OCI-M2 (cell line): ENCODE measurements at regions not wholly inside any gene's neighbourhood (a gene's known extent, or its start where the extent isn't known, plus 50 kb on each side); places are given as distances from the start of the nearest gene placed in this dataset.

Source experiments
- DNase-seq: peaks from one replicate; lab custom pipeline; 2025; ENCODE audit not compliant: unreplicated experiment; lab: John Stamatoyannopoulos, UW

DNA sequence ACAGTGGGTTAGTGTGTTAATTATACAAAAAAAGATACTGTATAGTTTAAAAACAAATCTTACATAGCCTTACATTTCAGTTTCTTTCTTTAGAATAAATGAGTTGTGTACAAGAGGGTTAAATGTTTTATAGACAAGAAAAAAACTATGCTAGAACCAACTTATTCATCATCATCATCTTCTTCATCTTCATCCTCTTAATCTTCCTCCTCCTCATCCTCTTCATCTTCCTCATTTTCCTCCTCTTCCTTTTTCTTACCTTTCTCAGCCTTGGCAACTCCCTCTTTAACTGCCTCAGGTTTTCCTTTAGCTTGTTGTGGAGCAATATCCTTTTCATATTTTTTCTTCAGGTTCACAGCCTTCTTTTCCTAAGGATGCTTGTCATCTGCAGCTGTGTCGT, 53.7 kb downstream of the RPS12 start:
- no peak for DNase-seq

DNA sequence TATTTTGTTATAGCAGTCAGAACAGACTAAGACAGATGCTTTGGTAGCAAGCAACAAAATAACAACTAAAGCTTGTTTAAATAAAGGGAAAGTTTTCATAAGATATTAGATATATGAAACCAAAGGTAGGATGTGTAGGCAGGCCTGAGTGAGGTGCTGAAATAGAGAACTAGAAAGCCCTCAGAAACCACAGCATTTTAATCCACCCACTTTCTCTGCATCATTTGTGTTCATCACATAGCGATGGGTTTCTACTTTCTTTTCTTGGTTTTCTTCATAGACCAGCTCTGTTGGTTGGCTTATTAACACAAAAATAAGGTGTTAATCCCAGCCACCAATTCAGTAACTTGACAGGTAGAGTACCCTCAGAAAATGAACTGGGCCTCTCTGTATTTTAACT, 58.6 kb downstream of the RPS12 start:
- no peak for DNase-seq

DNA sequence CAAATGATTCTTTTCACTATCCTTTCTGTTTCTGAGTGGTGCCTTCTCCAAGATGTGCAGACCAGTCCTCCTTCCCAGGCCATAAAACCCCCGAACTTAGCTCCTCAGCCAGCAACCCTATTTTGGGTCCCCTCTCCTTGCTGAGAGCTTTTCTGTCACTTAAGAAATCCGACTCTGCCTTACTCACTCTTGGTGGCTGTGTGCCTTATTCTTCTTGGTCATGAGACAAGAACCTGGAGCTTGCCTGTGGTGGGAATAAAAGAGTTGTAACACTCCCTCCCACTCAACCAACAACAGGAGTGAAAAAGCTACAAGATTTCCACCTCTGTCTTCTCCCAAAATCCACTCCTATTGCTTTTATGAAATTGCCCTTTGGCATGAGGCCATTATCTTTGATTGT, 62.6 kb downstream of the RPS12 start:
- DNase-seq: no peak

DNA sequence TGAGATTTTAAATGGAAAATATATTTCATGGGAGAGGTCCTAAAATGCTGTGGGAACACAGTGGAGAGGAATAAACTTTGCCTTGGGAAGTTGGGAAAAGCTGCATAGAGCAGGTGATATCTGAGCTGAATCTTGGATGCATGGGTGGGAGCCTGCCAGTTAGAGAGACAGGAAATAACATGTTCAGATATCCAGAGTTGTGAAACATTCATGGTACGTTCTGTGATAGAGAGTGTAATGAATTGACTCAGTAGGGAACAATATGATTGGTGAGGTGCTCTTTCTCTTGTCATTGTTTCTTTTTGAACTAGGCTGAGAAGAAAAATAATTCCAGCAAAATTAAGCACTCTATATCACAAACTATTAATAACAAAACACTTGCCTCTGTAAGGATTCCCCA, 72.8 kb downstream of the RPS12 start:
- DNase-seq: no peak

DNA sequence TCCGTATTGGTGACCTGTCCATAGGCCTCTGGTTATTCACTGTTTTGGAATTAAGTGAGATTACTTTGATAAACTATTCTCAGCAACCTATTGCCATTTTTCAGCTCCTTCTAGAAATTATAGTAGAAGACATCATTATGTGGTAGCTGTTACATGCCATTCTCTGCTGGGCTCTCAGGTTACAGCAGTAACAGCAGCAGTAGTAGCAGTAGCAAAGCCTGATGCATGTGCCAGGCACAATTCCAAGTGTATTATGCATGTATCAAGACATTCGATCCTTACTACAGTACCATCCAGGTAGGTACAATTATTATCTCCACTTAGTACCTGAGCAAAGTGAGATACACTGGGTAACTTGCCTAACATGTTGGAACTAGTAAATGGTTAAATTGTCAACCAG, 74.3 kb downstream of the RPS12 start:
- no peak for DNase-seq

DNA sequence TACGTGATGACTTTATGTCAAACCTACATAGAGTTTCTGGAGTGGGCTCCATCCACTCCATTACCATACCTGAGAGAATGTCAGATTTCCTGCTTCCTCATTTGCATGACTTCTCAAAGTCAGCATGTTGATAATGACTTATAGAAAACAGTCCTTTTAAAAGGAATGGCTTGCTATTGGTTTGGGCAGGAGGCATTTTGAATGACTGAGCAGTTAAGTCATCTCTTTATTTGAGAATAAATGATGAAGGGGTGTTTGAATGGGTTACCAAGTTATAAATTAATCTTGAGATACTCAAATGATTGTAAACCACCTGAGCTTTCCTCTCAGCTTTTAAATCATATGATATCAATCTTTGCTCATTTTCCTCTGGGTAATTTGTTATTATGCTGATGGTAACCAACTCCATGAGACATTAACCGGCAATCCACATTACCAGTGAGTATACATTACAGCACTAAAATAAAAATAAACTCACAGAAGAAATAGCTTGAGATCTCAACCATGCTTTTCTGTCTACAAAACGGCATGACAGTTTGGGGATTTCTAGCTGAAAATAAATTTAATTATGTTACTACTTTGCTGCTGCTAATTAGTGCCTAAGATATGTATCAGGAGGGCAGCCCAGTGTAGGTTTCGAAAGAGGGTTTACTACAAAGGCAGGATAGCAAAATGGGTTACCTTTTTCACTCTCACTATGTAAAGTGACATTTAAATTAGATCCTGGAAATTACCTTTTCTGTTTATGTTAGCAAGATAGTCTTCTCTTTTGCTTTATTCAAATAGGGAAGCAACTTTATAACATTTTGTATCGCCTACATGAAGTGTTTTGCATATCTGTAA, 78.8 kb downstream of the RPS12 start:
- no peak for DNase-seq

DNA sequence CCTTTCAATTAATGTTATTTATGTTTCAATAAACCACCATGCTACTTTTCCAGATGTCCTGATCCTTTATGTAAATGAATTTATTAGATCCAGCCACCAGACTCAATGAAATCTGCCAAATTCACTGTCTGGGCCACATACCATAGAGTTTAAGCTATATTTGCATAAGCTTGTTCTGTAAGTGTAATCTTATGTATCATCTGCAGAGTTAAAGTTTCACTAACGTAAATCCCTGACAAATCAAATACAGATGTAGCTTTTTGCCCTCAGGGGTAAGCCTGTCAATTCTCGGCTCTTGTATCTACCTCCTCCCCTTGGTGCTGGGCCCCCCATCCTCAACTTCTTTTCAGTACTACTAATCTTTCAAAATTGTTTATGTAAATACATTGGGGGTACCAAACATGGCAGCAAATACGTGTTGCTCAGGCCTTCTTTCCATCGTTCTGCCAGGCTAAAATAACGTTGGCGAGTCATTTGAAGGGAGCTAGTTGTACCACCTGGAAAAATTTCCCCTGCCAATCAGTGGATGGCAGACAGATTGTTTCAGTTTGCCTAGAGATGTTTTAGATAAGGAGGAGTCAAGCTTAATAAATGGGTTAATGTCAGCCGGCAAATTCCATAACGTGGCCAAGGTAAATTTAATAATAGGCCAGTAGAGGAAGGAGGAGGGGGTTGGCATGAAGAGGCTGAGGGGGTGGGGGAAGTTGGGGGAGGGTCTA, 79.6 kb downstream of the RPS12 start:
- no peak for DNase-seq

DNA sequence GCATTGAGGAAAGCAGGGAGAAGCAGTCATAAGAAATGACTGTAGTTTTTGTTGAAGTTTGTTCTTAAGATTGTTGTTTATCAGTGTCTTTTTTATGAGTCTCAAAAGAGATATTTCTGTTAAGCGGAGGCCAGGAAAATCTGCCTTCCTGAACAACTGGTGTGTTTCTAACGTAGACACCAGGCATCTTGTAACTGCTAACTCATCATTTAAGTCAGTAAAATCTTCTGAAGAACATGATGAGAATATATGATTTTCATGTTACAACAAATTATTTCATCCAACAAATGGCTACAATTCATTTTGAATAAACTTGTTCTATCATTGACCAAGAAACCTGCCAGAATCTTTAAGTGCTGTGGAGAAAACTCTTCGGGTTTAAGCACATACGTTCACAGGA, 84.0 kb downstream of the RPS12 start:
- DNase-seq: no peak

DNA sequence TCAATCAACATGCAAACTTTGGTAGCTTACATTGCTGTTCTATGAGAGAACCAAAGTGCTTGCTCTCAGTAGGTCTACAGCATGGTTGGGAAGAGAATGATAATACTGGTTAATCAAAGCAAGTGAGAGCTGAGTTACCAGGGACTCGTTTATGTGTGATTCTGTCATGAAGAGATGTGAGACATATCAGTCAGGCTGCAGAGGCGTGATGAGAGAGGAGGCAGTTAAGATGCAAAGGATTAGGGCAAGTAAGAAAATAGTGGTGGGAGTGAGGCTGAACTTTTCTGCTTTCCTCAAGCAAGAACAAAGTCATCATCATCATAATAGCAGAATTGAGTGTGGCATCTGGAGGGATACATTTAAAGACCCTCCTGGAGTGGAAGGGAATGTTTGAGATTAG, 86.5 kb downstream of the RPS12 start:
- no peak for DNase-seq

DNA sequence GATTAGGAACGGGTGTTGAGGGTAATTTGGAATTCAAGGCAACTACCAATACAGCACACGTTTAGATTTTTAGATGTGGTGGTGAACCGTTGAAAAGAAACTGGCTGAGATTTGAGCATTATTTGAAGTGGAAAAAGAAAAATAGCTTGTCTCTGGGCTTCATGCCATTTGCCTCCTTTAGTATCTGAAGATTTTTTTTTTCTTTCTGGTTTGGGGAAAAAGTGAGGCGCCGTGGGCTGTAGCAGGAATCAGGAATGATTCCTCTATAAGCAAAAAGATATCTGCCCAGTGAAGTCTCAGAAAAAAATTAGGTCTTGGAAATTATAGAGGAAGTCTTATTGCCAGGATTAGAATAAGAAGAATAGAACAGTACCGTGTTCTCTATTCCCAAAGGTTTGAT, 88.5 kb downstream of the RPS12 start:
- no peak for DNase-seq

DNA sequence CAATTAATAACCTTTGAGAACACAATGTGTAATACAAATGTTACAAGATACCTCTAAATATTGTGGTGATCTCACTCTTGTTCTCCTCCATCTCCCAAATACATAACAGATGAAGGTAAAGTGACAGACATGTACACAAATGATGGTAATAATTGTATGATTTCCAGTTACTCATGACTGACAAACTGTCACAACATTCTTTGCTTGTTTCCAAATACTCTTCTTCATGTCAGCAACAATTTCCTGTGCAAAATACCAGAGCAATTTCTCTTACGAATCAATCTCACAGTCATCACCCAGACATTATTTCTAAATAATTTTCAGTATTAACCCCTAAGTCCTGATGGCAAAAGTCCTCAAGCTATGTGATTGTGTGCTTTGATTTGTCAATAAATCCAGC, 92.9 kb downstream of the RPS12 start:
- DNase-seq: no peak

DNA sequence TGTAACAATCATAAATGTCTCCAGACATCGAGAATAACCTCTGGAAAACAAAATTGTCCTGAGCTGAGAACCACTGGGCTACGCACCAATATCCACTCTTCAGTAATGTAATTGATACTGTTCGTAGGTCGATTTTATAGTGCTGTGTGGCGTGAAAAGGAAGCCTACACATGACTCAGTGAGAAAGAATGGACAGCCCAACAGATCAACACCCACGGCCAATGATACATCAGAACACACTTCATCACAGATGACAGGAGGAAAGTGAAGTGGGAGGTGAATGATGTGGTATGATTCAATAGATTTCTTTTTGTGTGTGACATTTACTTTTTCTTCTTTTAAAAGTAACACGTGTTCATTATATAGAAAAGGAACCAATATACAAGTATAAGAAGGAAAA, 93.5 kb downstream of the RPS12 start:
- DNase-seq: no peak

DNA sequence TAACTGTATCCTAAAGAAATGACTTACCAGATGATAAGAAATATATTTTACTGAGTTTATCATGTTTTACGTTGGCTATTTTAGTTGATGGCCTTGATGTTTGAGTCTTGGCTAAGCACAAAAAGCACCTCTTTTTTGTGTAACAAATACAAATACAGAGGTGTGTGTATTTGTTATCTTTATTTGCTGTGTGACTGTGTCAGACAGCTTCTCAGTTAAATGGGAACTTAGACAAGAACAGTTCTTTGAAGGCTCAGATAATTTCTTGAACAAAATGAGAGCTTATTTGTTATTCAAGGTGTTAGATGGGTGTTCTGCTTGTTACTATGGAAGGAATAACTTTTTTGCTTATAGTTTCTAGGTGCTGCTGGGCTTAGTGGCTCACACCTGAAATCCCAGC, 95.4 kb downstream of the RPS12 start:
- no peak for DNase-seq

DNA sequence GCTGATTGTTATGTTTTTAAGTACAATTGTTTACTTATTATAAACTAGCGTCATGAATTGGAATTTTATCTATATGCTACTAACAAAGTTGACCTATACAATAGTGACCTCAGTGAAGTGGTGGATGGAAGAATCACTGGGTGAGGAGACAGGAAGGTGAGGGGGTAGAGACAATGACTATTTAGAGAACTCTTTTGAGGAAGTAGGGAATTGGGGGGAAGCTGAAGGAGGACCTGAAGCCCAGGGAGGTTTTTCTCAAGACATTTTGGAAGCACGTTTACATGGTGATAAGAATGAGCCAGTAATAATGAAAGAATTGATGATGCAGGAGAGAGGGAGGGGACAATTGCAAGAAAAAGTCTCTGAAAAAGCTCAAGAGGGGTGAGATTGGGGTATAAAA, 96.4 kb downstream of the RPS12 start:
- no peak for DNase-seq

DNA sequence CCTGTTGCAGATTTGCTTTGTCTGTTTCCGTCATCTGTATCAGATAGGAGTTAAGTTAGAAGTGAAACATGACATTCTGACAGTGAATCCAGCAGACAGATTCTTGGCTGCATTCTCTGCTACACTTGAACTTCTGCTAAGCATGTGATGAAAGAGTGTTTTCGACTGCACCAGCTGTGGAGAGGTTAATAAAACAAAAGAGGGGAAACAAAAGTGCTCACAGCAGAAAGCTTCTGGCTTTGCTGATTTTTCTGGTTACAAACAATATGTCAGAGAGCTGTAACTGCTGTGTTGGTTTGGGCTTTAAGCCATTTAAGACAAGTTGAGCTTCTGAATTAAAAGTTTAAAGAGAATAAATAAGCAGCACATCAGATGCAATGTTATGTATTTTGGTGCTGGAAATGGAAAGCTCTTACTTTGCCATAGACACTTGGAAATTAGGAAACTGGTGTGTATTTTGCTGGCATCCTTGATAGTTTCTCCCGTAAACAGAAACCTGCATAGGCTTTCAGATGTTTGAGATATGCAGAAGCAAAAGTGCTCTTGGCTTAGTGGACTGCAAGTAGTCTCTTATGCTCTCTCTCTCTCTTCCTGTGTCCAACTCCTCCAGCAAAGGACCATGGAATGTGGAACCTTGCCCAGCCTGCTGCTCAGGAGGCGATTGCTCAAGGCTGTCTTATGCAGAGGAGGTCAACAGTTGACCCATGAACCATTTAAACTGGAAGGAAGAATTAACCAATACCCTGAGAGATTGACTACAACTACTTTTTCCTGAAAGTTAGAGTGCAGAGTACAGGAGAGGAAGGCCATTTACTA, 104.9 kb downstream of the RPS12 start:
- no peak for DNase-seq

DNA sequence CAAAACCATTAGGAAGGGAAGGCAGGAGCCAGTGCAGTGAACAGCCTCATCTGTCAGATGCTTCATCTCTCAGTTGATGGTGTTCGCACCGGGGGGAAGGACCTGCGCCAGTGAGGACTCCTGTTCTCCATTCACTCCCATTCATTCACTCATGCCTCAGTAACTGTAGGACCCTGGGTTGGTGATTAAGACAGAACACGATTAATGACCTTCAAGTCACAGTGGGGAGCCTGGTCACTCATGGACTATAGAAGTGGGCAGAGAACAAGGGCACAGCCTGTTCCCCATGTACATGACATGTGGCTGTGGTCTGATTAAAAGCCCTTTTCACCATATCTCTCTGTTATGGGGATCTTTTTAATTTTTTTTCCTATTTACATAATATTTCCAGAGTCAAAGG, 113.3 kb downstream of the RPS12 start:
- no peak for DNase-seq

DNA sequence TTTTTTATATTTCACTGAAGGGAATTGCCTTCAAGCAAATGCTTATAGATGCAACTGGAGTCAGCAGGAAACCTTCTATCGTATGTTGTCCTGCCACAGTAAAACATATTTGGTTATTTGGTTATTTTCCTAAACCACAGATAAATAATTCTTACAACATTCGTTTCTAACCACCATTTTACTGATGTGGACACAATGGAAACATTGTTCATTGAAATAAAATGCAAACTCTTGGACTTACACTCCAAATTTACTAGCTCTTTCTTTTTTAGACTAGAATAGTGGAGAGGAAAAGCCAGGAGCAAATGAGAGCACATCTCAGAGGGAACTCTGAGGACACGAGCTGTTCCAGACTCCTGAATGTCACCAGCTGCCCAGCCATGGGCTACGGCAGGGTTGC, 114.8 kb downstream of the RPS12 start:
- DNase-seq: no peak

DNA sequence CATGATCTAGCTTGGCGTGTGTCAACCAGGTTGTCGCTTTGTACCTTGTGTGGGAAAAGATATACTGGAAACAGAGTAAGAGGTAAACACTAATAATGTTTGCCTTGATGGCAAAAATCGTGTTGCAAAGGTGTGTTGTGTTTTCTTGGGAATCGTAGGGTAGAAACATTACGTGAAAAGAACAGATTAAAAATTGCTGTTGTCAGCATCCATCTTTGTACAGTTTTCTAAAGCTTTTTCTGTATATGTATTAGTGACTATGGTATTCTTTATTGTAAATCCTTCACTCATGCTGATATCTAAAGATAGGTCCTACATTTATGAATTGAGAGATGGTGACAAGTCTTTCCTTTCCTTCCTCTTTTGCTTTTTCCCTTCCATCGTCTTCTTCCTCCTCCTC, 116.9 kb downstream of the RPS12 start:
- no peak for DNase-seq

DNA sequence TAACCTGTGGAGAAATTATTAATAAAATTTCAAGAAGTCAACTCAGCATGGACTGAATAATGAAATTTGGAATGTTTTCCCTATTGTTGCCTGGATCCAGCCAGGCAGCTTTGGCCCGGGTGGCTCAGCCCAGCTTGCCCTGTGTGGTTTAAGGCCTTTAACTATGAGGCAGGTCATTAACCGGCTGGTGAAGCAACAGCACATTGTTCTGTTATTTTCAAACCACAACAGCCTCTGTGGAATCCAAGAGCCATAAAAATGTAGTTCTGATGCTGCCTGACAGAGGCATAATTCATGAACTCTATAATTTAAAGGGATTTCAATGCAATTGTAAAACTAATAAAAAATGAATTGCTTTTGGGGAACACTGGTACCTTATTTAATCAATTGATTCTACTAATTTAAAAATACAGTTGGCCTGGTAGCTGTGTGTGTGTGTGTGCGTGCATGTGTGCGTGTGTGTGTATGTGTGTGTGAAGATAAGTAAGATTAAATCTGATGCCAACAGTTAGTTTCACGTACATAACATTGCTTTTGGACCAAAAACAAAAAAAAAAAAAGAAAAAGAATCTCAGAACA, 117.7 kb downstream of the RPS12 start:
- no peak for DNase-seq

DNA sequence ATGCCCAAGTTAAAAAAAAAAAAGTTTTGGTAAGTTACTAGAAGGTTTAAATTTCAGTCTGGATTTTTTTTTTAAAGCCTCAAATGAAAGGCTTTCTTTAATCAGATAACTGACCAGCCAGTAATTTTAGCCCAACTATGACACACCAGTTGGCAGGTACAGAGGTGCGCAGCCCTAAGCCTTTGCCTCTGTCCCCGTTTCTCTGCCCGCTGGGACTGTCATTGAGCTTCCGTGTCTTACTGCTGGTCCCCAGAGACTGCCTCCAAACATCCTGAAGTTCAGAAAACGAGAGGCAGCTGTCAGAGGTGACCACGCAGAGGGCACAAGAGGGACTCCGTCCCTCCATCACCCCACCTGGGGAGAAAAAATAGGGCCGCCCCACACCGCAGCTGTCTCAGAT, 118.2 kb downstream of the RPS12 start:
- no peak for DNase-seq

DNA sequence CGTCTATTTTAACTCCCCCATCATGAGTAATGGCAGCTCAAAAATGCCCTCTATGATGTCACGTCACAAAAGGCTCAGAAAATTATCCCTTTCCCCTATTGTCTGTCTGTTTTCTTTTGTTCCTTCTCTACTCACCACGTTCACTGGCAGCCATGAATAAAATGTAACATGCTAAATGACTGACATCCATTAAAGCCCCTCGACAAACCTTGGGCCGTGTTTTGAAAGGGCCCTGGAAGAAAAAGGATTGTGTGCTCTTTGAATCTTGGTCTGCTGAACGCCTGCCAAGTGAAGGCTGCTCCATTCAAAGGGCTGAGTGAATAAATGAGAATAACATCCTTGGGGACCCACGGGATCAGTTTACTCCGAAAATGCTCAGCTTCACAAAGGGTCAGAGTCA, 118.7 kb downstream of the RPS12 start:
- DNase-seq: no peak

DNA sequence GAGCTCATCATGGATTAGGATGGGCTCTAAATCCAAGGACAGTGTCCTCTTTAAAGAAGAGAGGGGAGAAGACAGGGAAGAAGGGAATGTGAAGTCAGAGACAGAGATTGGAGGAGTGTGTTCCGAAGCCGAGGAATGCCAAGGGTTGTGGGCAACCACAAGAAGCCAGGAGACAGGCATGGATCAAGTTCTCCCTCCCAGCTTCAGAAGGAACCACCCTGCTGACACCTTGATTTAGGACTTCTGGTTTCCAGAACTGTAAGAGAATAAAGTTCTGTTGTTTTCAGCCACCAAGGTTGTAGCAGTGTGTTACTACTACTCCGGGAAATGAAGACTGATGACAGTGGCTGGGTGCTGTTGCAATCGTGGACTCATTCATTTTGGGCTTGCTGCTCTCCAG, 120.1 kb downstream of the RPS12 start:
- no peak for DNase-seq
